H1 (cell line): ENCODE measurements at regions not wholly inside any gene's neighbourhood (a gene's known extent, or its start where the extent isn't known, plus 50 kb on each side); places are given as distances from the start of the nearest gene placed in this dataset.

Experiments
- CTCF ChIA-PET: fragments of 300-600 bp; sonication (Branson Sonifier 250); formaldehyde crosslinking; loops from one replicate; lab custom pipeline; 2021; ENCODE audit not compliant: partially characterized antibody; lab: Charles Lee
- POLR2A ChIA-PET: fragments of 300-600 bp; sonication (Branson Sonifier 250); formaldehyde crosslinking; loops from one replicate; lab custom pipeline; 2021; ENCODE audit warnings: inconsistent platforms; ENCODE audit not compliant: partially characterized antibody; lab: Charles Lee
- DNase-seq, 2 experiments: peaks; one replicate each; pipeline versions ENCODE4 v3.0.0 to v3.0.0-alpha.2; 2010 to 2022; ENCODE audit warnings: low spot score in 2 of 2, low read depth in 1 of 2, mixed read lengths in 1 of 2
- FAIRE-seq: peaks from 2 replicates; lab custom pipeline; 2011; peaks lifted over from hg19 to GRCh38; lab: Jason Lieb, UNC
- H2AFZ ChIP-seq: 2 replicates; pipeline ENCODE4 v1.8.1; 2012; ENCODE audit warnings: low read length, inconsistent platforms
- H2AK5ac ChIP-seq: 2 replicates; pipeline ENCODE4 v1.6.1; 2013; ENCODE audit warnings: low read depth, low read length
- H2BK120ac ChIP-seq: replicated peaks from 2 replicates; pipeline ENCODE3; 2013; ENCODE audit warnings: low read depth, low read length, inconsistent platforms
- H2BK12ac ChIP-seq: 2 replicates; pipeline ENCODE4 v1.6.1; 2013; ENCODE audit warnings: low read depth, low read length
- H2BK15ac ChIP-seq: 2 replicates; pipeline ENCODE4 v1.6.1; 2013; ENCODE audit warnings: low read length
- H2BK20ac ChIP-seq: 2 replicates; pipeline ENCODE4 v1.6.1; 2013; ENCODE audit warnings: low read length
- H2BK5ac ChIP-seq: 2 replicates; pipeline ENCODE4 v1.6.1; 2013; ENCODE audit warnings: low read depth, low read length
- H3K14ac ChIP-seq: 2 replicates; pipeline ENCODE4 v1.6.1; 2013; ENCODE audit warnings: inconsistent platforms; ENCODE audit not compliant: insufficient read length
- H3K18ac ChIP-seq: 2 replicates; pipeline ENCODE4 v1.6.1; 2013; ENCODE audit warnings: low read length; ENCODE audit errors: extremely low read depth
- H3K23ac ChIP-seq: 2 replicates; pipeline ENCODE4 v1.6.1; 2013; ENCODE audit warnings: inconsistent platforms; ENCODE audit not compliant: insufficient read length
- H3K23me2 ChIP-seq: 2 replicates; pipeline ENCODE4 v1.6.1; 2013; ENCODE audit warnings: low read depth, low read length
- H3K27ac ChIP-seq: 2 replicates; pipeline ENCODE4 v1.6.1; 2011; ENCODE audit warnings: low read depth, low read length, inconsistent platforms
- H3K27me3 ChIP-seq, 4 experiments: replicated peaks in 1 of 4; 1 replicate in 1 of 4; 2 replicates in 3 of 4; pipeline versions ENCODE4 v1.6.1 to v1.8.1; 2011 to 2013; ENCODE audit warnings: low read length in 3 of 4, mild to moderate bottlenecking in 3 of 4, inconsistent platforms in 2 of 4, mixed read lengths in 2 of 4, moderate library complexity in 1 of 4; ENCODE audit not compliant: control insufficient read depth in 3 of 4, insufficient read depth in 3 of 4; ENCODE audit errors: extremely low read depth in 1 of 4
- H3K36me3 ChIP-seq, 4 experiments: 2 replicates each; pipeline versions ENCODE4 v1.6.1 to v1.8.1; 2011 to 2013; ENCODE audit warnings: mild to moderate bottlenecking in 4 of 4, low read length in 3 of 4, moderate library complexity in 2 of 4, control low read depth in 1 of 4, inconsistent platforms in 1 of 4; ENCODE audit not compliant: insufficient read depth in 4 of 4, control insufficient read depth in 2 of 4
- H3K4ac ChIP-seq: replicated peaks from 2 replicates; pipeline ENCODE3; 2013; ENCODE audit warnings: low read length, low read depth, mixed read lengths, inconsistent platforms; ENCODE audit not compliant: insufficient read length
- H3K4me1 ChIP-seq, 4 experiments: replicated peaks in 1 of 4; 1 replicate in 1 of 4; 2 replicates in 3 of 4; pipeline versions ENCODE4 v1.6.1 to v1.8.1; 2011 to 2013; ENCODE audit warnings: low read length in 3 of 4, inconsistent platforms in 2 of 4, mixed read lengths in 1 of 4; ENCODE audit not compliant: insufficient read depth in 4 of 4, control insufficient read depth in 3 of 4
- H3K4me2 ChIP-seq, 2 experiments: 2 replicates each; pipeline versions ENCODE4 v1.6.1 to v1.8.1; 2011 to 2013; ENCODE audit warnings: low read depth in 2 of 2, low read length in 2 of 2, control low read depth in 1 of 2, inconsistent platforms in 1 of 2, mild to moderate bottlenecking in 1 of 2; ENCODE audit not compliant: insufficient read depth in 1 of 2
- H3K4me3 ChIP-seq, 4 experiments: fragments of 200-600, 300-600 bp in 1 of 4; sonication (generic), shearing (Covaris generic), sonication (Bioruptor Twin) in 1 of 4; 2 replicates each; pipeline versions ENCODE4 v1.5.1 to v1.8.1; 2011 to 2016; ENCODE audit warnings: low read length in 4 of 4, low read depth in 3 of 4, control low read depth in 2 of 4, inconsistent platforms in 2 of 4, mild to moderate bottlenecking in 2 of 4, mixed read lengths in 1 of 4, moderate library complexity in 1 of 4; ENCODE audit not compliant: insufficient read depth in 2 of 4; ENCODE audit errors: extremely low read depth in 1 of 4
- H3K56ac ChIP-seq: replicated peaks from 2 replicates; pipeline ENCODE3; 2013; ENCODE audit warnings: low read depth, mild to moderate bottlenecking, mixed read lengths, low read length, inconsistent platforms; ENCODE audit not compliant: insufficient read length
- H3K79me1 ChIP-seq: 2 replicates; pipeline ENCODE4 v1.6.1; 2013; ENCODE audit warnings: low read depth, low read length, control low read depth
- H3K79me2 ChIP-seq, 2 experiments: 2 replicates each; pipeline versions ENCODE4 v1.6.1 to v1.8.1; 2012 to 2013; ENCODE audit warnings: low read length in 2 of 2, mild to moderate bottlenecking in 2 of 2, inconsistent platforms in 1 of 2; ENCODE audit not compliant: insufficient read depth in 2 of 2, control insufficient read depth in 1 of 2
- H3K9ac ChIP-seq, 4 experiments: replicated peaks in 1 of 4; 1 replicate in 1 of 4; 2 replicates in 3 of 4; pipeline versions ENCODE4 v1.6.1 to v1.8.1; 2011 to 2013; ENCODE audit warnings: low read depth in 3 of 4, low read length in 3 of 4, control low read depth in 2 of 4, mild to moderate bottlenecking in 2 of 4, moderate library complexity in 2 of 4, inconsistent platforms in 1 of 4; ENCODE audit errors: extremely low read depth in 1 of 4
- H3K9me3 ChIP-seq, 2 experiments: 2 replicates each; pipeline versions ENCODE4 v1.6.1 to v1.8.1; 2012 to 2013; ENCODE audit warnings: mild to moderate bottlenecking in 2 of 2, moderate library complexity in 2 of 2, control low read depth in 1 of 2, inconsistent platforms in 1 of 2, low read depth in 1 of 2, low read length in 1 of 2, mixed read lengths in 1 of 2; ENCODE audit not compliant: insufficient read depth in 2 of 2
- H4K20me1 ChIP-seq, 2 experiments: replicated peaks in 1 of 2; 2 replicates each; pipeline versions ENCODE3 to v1.8.1; 2011 to 2013; ENCODE audit warnings: inconsistent platforms in 2 of 2, low read length in 2 of 2, mild to moderate bottlenecking in 1 of 2; ENCODE audit not compliant: insufficient read depth in 2 of 2, control insufficient read depth in 1 of 2
- H4K5ac ChIP-seq: 2 replicates; pipeline ENCODE4 v1.6.1; 2013; ENCODE audit warnings: low read length, low read depth, mixed read lengths, inconsistent platforms; ENCODE audit not compliant: insufficient read length
- H4K8ac ChIP-seq: 2 replicates; pipeline ENCODE4 v1.8.0; 2013; ENCODE audit warnings: mild to moderate bottlenecking, moderate library complexity, low read length, inconsistent platforms; ENCODE audit not compliant: insufficient read depth; ENCODE audit errors: extremely low read depth
- H4K91ac ChIP-seq: replicated peaks from 2 replicates; pipeline ENCODE3; 2013; ENCODE audit warnings: low read length, mixed read lengths, inconsistent platforms; ENCODE audit not compliant: insufficient read length
- ASH2L ChIP-seq: fragments of 200-600, 300-600 bp; sonication (generic); IDR thresholded peaks from one replicate; pipeline ENCODE4 v1.7.1; 2017; ENCODE audit warnings: low read length
- ATF2 ChIP-seq: IDR thresholded peaks from 2 replicates; pipeline ENCODE4 v1.6.1; 2012; ENCODE audit warnings: low read length, inconsistent platforms
- EGR1 ChIP-seq: IDR thresholded peaks from 2 replicates; pipeline ENCODE4 v1.6.1; 2011; ENCODE audit warnings: low read depth, low read length, borderline replicate concordance
- HDAC2 ChIP-seq, 2 experiments: fragments of 300-600 bp in 1 of 2; sonication (generic) in 1 of 2; IDR thresholded peaks; 2 replicates each; pipeline ENCODE4 v1.6.1; 2011 to 2012; ENCODE audit warnings: low read depth in 2 of 2, low read length in 2 of 2, mild to moderate bottlenecking in 2 of 2, moderate library complexity in 2 of 2, borderline replicate concordance in 1 of 2, inconsistent platforms in 1 of 2
- HDAC6 ChIP-seq: IDR thresholded peaks from one replicate; pipeline ENCODE4 v1.7.1; 2012; ENCODE audit warnings: low read depth, mild to moderate bottlenecking, inconsistent platforms, low read length, moderate library complexity
- JUND ChIP-seq: IDR thresholded peaks from 2 replicates; pipeline ENCODE4 v1.6.1; 2011; ENCODE audit warnings: mild to moderate bottlenecking, improper control_type of control experiment, low read length
- KDM4A ChIP-seq: IDR thresholded peaks from one replicate; pipeline ENCODE4 v1.7.1; 2012; ENCODE audit warnings: low read depth, mild to moderate bottlenecking, moderate library complexity, low read length, inconsistent platforms; ENCODE audit not compliant: severe bottlenecking
- NRF1 ChIP-seq: IDR thresholded peaks from 2 replicates; pipeline ENCODE4 v1.6.1; 2011; ENCODE audit warnings: mild to moderate bottlenecking, low read depth, low read length, improper control_type of control experiment
- TBP ChIP-seq: IDR thresholded peaks from 2 replicates; pipeline ENCODE4 v1.6.1; 2011; ENCODE audit warnings: low read depth, low read length, improper control_type of control experiment
- USF2 ChIP-seq: IDR thresholded peaks from 2 replicates; pipeline ENCODE4 v1.6.1; 2011; ENCODE audit warnings: low read length, improper control_type of control experiment
- WGBS, 2 experiments: shearing (Covaris generic) in 1 of 2; methylation state at CpG; one replicate each; pipeline versions ENCODE4 v1.1.6 to v1.1.7; 2013 to 2015; ENCODE audit warnings: low lambda C conversion rate in 2 of 2, mixed read lengths in 2 of 2, inconsistent platforms in 1 of 2, low coverage in 1 of 2, missing lambda C conversion rate in 1 of 2; ENCODE audit not compliant: insufficient replicate concordance in 2 of 2, insufficient coverage in 1 of 2, insufficient read length in 1 of 2; ENCODE audit errors: extremely low coverage in 1 of 2, missing lambda C conversion rate in 1 of 2; 5-methylcytosine and 5-hydroxymethylcytosine counted together

DNA sequence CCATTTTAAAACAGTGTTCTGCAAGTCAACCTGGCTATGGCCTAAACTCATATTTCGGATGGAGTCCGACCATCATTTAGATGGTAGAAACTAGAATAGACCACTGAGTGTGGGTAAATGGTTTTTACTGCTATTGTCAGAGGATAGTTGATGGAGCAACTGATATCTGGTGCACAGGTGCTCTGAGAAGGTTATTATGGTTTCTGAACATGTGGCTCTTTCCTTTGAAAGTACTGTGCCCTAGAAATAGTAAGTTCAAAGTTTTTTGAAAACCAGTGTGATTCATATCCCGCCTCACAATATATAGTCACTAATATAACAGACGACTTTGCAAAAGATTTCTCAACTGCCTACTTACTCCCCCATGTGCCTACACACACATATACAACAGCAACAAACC lies 64.4 kb upstream of the BTG1 start (continued):
- TF ChIP-seq EGR1, result no peak

GRCh38 chr12:92208613-92209121 lies 63.0 kb upstream of the BTG1 start:
- Histone ChIP-seq H4K8ac (no peak overlapping the region), H3K4me1 (no peaks in the 10 kb centered on the region), H3K27ac (no peak overlapping the region), H2BK15ac (no peak overlapping the region), H3K14ac (no peak overlapping the region), H3K23ac (no peak overlapping the region), H4K20me1 (no peaks in the 10 kb centered on the region), H3K9me3 (no peaks in the 10 kb centered on the region), H2AK5ac (no peak overlapping the region), H3K4me2 (no peak overlapping the region), H3K9ac (no peak overlapping the region), H2BK5ac (no peak overlapping the region), H3K27me3 (no peaks in the 10 kb centered on the region), H3K23me2 (no peaks in the 10 kb centered on the region), H2BK12ac (no peak overlapping the region), H2BK120ac (no peak overlapping the region), H4K91ac (no peak overlapping the region), H3K4me3 (no peak overlapping the region), H3K4ac (no peak overlapping the region), H3K36me3 (no peaks in the 10 kb centered on the region), H2BK20ac (no peak overlapping the region), H3K79me1 (no peaks in the 10 kb centered on the region), H2AFZ (no peak overlapping the region), H3K79me2 (no peaks in the 10 kb centered on the region), H3K18ac (no peak overlapping the region), H4K5ac (no peak overlapping the region), H3K56ac (no peak overlapping the region)
- CTCF ChIA-PET, result no interaction called here
- POLR2A ChIA-PET, result no interaction called here
- WGBS, 2 experiments, result 89% methylated on average over 6 of the region's 6 CpGs; no CpG with 5 or more reads in 1 of the 2 experiments
- FAIRE-seq (no peak), DNase-seq (no peak)
- TF ChIP-seq ATF2 (no peak), JUND (no peak), TBP (no peak), HDAC6 (no peak), HDAC2 (IDR thresholded peaks at IDR 0.05; ENCODE audit: borderline replicate concordance in 1 of 2, low read depth in 2 of 2, low read length in 2 of 2) (no peak), ASH2L (no peak), USF2 (no peak), NRF1 (no peak), KDM4A (no peak)
